GM12878 (cell line): ENCODE measurements at regions not wholly inside any gene's neighbourhood (a gene's known extent, or its start where the extent isn't known, plus 50 kb on each side); places are given as distances from the start of the nearest gene placed in this dataset.

Experiments
- ATAC-seq: fragments of 200-7000 bp; cut with Tn5 transposase; 3 replicates; pipeline ENCODE4 v1.9.1; 2020; ENCODE audit warnings: mild to moderate bottlenecking, moderate library complexity
- BruUV-seq: library from RNA; stranded (reverse); fragments of 400-500 nt; replicated peaks from 2 replicates; lab custom pipeline; 2021; lab: Mats Ljungman, UMichigan
- CTCF ChIA-PET: fragments of 300-600 bp; sonication (Branson Sonifier 250); formaldehyde crosslinking; extraction: SDS; loops from one replicate; lab custom pipeline; 2021; ENCODE audit warnings: inconsistent platforms; lab: Yijun Ruan, JAX
- POLR2A ChIA-PET: fragments of 350-600 bp; formaldehyde crosslinking; extraction: SDS; loops from one replicate; lab custom pipeline; 2021; ENCODE audit warnings: inconsistent platforms; lab: Charles Lee
- RAD21 ChIA-PET: fragments of 300-600 bp; sonication (Branson Sonifier 250); formaldehyde crosslinking; loops from one replicate; lab custom pipeline; 2023; ENCODE audit warnings: antibody characterized with exemption; ENCODE audit not compliant: unreplicated experiment; lab: Charles Lee
- SMC1A ChIA-PET: fragments of 300-600 bp; sonication (Branson Sonifier 250); formaldehyde crosslinking; loops from one replicate; lab custom pipeline; 2023; ENCODE audit not compliant: unreplicated experiment, uncharacterized antibody; lab: Charles Lee
- DNase-seq: peaks from one replicate; pipeline ENCODE4 v3.0.0-alpha.2; 2011; ENCODE audit warnings: low read depth, low spot score
- FAIRE-seq: peaks from 3 replicates; lab custom pipeline; 2011; peaks lifted over from hg19 to GRCh38; lab: Jason Lieb, UNC
- H2AFZ ChIP-seq: 2 replicates; pipeline ENCODE4 v1.6.0; 2011; ENCODE audit warnings: low read depth, low read length, control low read depth; ENCODE audit not compliant: control insufficient read depth
- H3K27ac ChIP-seq: 2 replicates; pipeline ENCODE4 v1.5.1; 2011; ENCODE audit warnings: control low read depth; ENCODE audit not compliant: control insufficient read depth, insufficient read depth
- H3K27me3 ChIP-seq, 2 experiments: replicated peaks in 1 of 2; 2 replicates each; pipeline versions ENCODE4 v1.6.0 to v1.6.1; 2011; ENCODE audit warnings: low read length in 1 of 2; ENCODE audit not compliant: control insufficient read depth in 2 of 2, insufficient read depth in 2 of 2
- H3K36me3 ChIP-seq, 2 experiments: 2 replicates each; pipeline ENCODE4 v1.5.1; 2011; ENCODE audit warnings: low read length in 1 of 2; ENCODE audit not compliant: control insufficient read depth in 2 of 2, insufficient read depth in 2 of 2
- H3K4me1 ChIP-seq: 2 replicates; pipeline ENCODE4 v1.6.1; 2011; ENCODE audit warnings: mild to moderate bottlenecking, low read length, moderate library complexity, mixed read lengths; ENCODE audit not compliant: control insufficient read depth, insufficient read depth
- H3K4me2 ChIP-seq: 2 replicates; pipeline ENCODE4 v1.6.0; 2011; ENCODE audit warnings: control low read depth; ENCODE audit not compliant: control insufficient read depth, insufficient read depth
- H3K4me3 ChIP-seq: fragments of 200-600 bp; sonication (generic); 2 replicates; pipeline ENCODE4 v1.5.1; 2016
- H3K79me2 ChIP-seq: 2 replicates; pipeline ENCODE4 v1.6.0; 2011; ENCODE audit warnings: low read length; ENCODE audit not compliant: control insufficient read depth, insufficient read depth
- H3K9ac ChIP-seq: 2 replicates; pipeline ENCODE4 v1.8.0; 2011; ENCODE audit warnings: low read length, control low read depth, mixed read lengths; ENCODE audit not compliant: control insufficient read depth, insufficient read depth
- H3K9me3 ChIP-seq: replicated peaks from 3 replicates; pipeline ENCODE4 v1.5.1; 2011; ENCODE audit warnings: mild to moderate bottlenecking, low read length; ENCODE audit not compliant: control insufficient read depth, insufficient read depth
- H4K20me1 ChIP-seq: 2 replicates; pipeline ENCODE4 v1.6.0; 2011; ENCODE audit not compliant: control insufficient read depth, insufficient read depth
- ATF7 ChIP-seq: fragments of 450-650 bp; IDR thresholded peaks from 2 replicates; pipeline ENCODE4 v1.6.1; 2016; ENCODE audit warnings: low read depth, mild to moderate bottlenecking
- CHD1 ChIP-seq: IDR thresholded peaks from 2 replicates; pipeline ENCODE4 v1.6.1; 2012; ENCODE audit warnings: low read depth, low read length, improper control_type of control experiment
- CREB1 ChIP-seq: IDR thresholded peaks from 2 replicates; pipeline ENCODE4 v1.6.1; 2012; ENCODE audit warnings: low read depth, mild to moderate bottlenecking, inconsistent platforms
- FOXK2 ChIP-seq: fragments of 450-650 bp; IDR thresholded peaks from 2 replicates; pipeline ENCODE4 v1.6.1; 2017; ENCODE audit warnings: mild to moderate bottlenecking, moderate library complexity
- IRF3 ChIP-seq: fragments of 450-650 bp; IDR thresholded peaks from 2 replicates; pipeline ENCODE4 v1.6.1; 2014; ENCODE audit warnings: mild to moderate bottlenecking
- KAT2A ChIP-seq: conservative IDR thresholded peaks from 2 replicates; pipeline ENCODE4 v1.6.1; 2011; ENCODE audit warnings: low read depth, low read length; ENCODE audit not compliant: control insufficient read depth
- MTA3 ChIP-seq: IDR thresholded peaks from 2 replicates; pipeline ENCODE4 v1.6.1; 2012; ENCODE audit warnings: low read length, inconsistent platforms, borderline replicate concordance
- NKRF ChIP-seq: fragments of 450-650 bp; conservative IDR thresholded peaks from 2 replicates; pipeline ENCODE4 v1.6.1; 2017; ENCODE audit warnings: mild to moderate bottlenecking, moderate library complexity
- NR2C2 ChIP-seq: IDR thresholded peaks from 2 replicates; pipeline ENCODE4 v1.6.1; 2011; ENCODE audit warnings: borderline replicate concordance, low read depth; ENCODE audit not compliant: control insufficient read depth, insufficient read length
- RBBP5 ChIP-seq: fragments of 200-600 bp; sonication (generic); conservative IDR thresholded peaks from 2 replicates; pipeline ENCODE4 v1.6.1; 2016
- RELB ChIP-seq: fragments of 450-650 bp; IDR thresholded peaks from 2 replicates; pipeline ENCODE4 v1.6.1; 2017; ENCODE audit warnings: low read depth, mild to moderate bottlenecking, moderate library complexity
- SMAD5 ChIP-seq: IDR thresholded peaks from 2 replicates; pipeline ENCODE4 v1.6.1; 2016; ENCODE audit warnings: antibody characterized with exemption, low read depth
- SREBF1 ChIP-seq: IDR thresholded peaks from 2 replicates; pipeline ENCODE4 v1.6.1; 2012; ENCODE audit warnings: mild to moderate bottlenecking, low read length
- TAF1 ChIP-seq: IDR thresholded peaks from 2 replicates; pipeline ENCODE4 v1.6.1; 2011; ENCODE audit warnings: mild to moderate bottlenecking, low read depth, low read length, borderline replicate concordance
- TARDBP ChIP-seq: IDR thresholded peaks from 2 replicates; pipeline ENCODE4 v1.6.1; 2016; ENCODE audit warnings: borderline replicate concordance
- ZBTB40 ChIP-seq: fragments of 450-650 bp; IDR thresholded peaks from 2 replicates; pipeline ENCODE4 v1.6.1; 2016; ENCODE audit warnings: mild to moderate bottlenecking, moderate library complexity, borderline replicate concordance
- WGBS: methylation state at CpG from one replicate; pipeline ENCODE4 v1.1.6; 2016; ENCODE audit warnings: low lambda C conversion rate; ENCODE audit not compliant: insufficient replicate concordance, insufficient coverage; ENCODE audit errors: missing lambda C conversion rate; 5-methylcytosine and 5-hydroxymethylcytosine counted together
- in situ Hi-C: fragments of 300-500 bp; cut with MboI; formaldehyde crosslinking; loops from 9 replicates; pipeline ENCODE4 v1.14.3; 2018; ENCODE audit warnings: mixed read lengths
- intact Hi-C: fragments of 100-400 bp; cut with micrococcal nuclease; formaldehyde crosslinking; loops from one replicate; pipeline ENCODE4 v1.14.2; 2022; ENCODE audit not compliant: unreplicated experiment

GRCh38 chr6:155954149-155954548 lies 498.5 kb upstream of the NOX3 start:
- no peak overlapping the region for H3K27ac ChIP-seq
- no peaks in the 10 kb centered on the region for H4K20me1 ChIP-seq
- 37% methylated on average over 7 of the region's 7 CpGs for WGBS
- H3K9me3 ChIP-seq = no peaks in the 10 kb centered on the region
- no peak for DNase-seq
- intact Hi-C loops (no loop called here), in situ Hi-C loops (no loop called here)
- POLR2A ChIA-PET = no interaction called here
- FAIRE-seq = no peak
- no peaks in the 10 kb centered on the region for H3K36me3 ChIP-seq
- ATAC-seq = no peak
- RAD21 ChIA-PET = no interaction called here
- no peak overlapping the region for H2AFZ ChIP-seq
- TF ChIP-seq IRF3 = no peak
- no peak for TF ChIP-seq MTA3
- TF ChIP-seq NR2C2 = no peak
- TF ChIP-seq ZBTB40 = no peak
- TF ChIP-seq FOXK2 = no peak
- TF ChIP-seq SMAD5 = no peak
- TF ChIP-seq KAT2A = no peak
- TF ChIP-seq CREB1 = no peak
- no peak for TF ChIP-seq ATF7
- TF ChIP-seq RELB = no peak
- TF ChIP-seq RBBP5 = no peak
- TF ChIP-seq SREBF1 = no peak
- no peak for TF ChIP-seq CHD1
- TF ChIP-seq TAF1 = no peak
- no peak for TF ChIP-seq NKRF
- no peak for TF ChIP-seq TARDBP
- H3K27me3 ChIP-seq = no peaks in the 10 kb centered on the region
- no peaks in the 10 kb centered on the region for H3K79me2 ChIP-seq
- H3K4me2 ChIP-seq = no peak overlapping the region
- SMC1A ChIA-PET = no interaction called here
- CTCF ChIA-PET = no interaction called here
- H3K4me1 ChIP-seq = no peaks in the 10 kb centered on the region
- no peak overlapping the region for H3K9ac ChIP-seq
- BruUV-seq = no TSS peak
- no peak overlapping the region for H3K4me3 ChIP-seq
